Putamen (tissue), 1 donor: ENCODE measurements at regions not wholly inside any gene's neighbourhood (a gene's known extent, or its start where the extent isn't known, plus 50 kb on each side); places are given as distances from the start of the nearest gene placed in this dataset.

ENCODE experiments used
- DNase-seq: peaks from one replicate; pipeline ENCODE4 v3.0.0-alpha.2; 2016; ENCODE audit warnings: low spot score

GRCh38 chr12:43015090-43015737 is 425.7 kb upstream of the PRICKLE1 start:
- DNase-seq, result no peak

- DNase-seq, result no peak
Observed at GRCh38 chr12:43011383-43011926, 421.9 kb upstream of the PRICKLE1 start.

GRCh38 chr12:43009846-43010240 is 420.3 kb upstream of the PRICKLE1 start:
- DNase-seq, result no peak

- no peak for DNase-seq
Observed at GRCh38 chr12:43008953-43009845, 419.7 kb upstream of the PRICKLE1 start.

GRCh38 chr12:43004908-43005307 is 415.4 kb upstream of the PRICKLE1 start:
- no peak for DNase-seq

GRCh38 chr12:43004141-43004540 is 414.6 kb upstream of the PRICKLE1 start:
- no peak for DNase-seq

GRCh38 chr12:42996869-42997431 is 407.4 kb upstream of the PRICKLE1 start:
- DNase-seq, result no peak

GRCh38 chr12:42992826-42993225 is 403.3 kb upstream of the PRICKLE1 start:
- DNase-seq, result no peak

- no peak for DNase-seq
Observed at GRCh38 chr12:42990387-42990786, 400.8 kb upstream of the PRICKLE1 start.

GRCh38 chr12:42987216-42987650 is 397.7 kb upstream of the PRICKLE1 start:
- DNase-seq, result no peak

GRCh38 chr12:42985506-42985905 is 396.0 kb upstream of the PRICKLE1 start:
- no peak for DNase-seq

GRCh38 chr12:42982828-42983227 is 393.3 kb upstream of the PRICKLE1 start:
- no peak for DNase-seq

GRCh38 chr12:42981379-42981778 is 391.8 kb upstream of the PRICKLE1 start:
- no peak for DNase-seq

- DNase-seq, result no peak
Observed at GRCh38 chr12:42980441-42980840, 390.9 kb upstream of the PRICKLE1 start.

GRCh38 chr12:42979746-42980145 is 390.2 kb upstream of the PRICKLE1 start:
- DNase-seq, result no peak

- no peak for DNase-seq
Observed at GRCh38 chr12:42978708-42979107, 389.2 kb upstream of the PRICKLE1 start.

- DNase-seq, result no peak
Observed at GRCh38 chr12:42977451-42978230, 388.1 kb upstream of the PRICKLE1 start.

GRCh38 chr12:42976620-42977019 is 387.1 kb upstream of the PRICKLE1 start:
- DNase-seq, result no peak

- no peak for DNase-seq
Observed at GRCh38 chr12:42976122-42976521, 386.6 kb upstream of the PRICKLE1 start.

- DNase-seq, result no peak
Observed at GRCh38 chr12:42969355-42969754, 379.8 kb upstream of the PRICKLE1 start.

- no peak for DNase-seq
Observed at GRCh38 chr12:42968426-42968825, 378.9 kb upstream of the PRICKLE1 start.

GRCh38 chr12:42967850-42968249 is 378.3 kb upstream of the PRICKLE1 start:
- DNase-seq, result no peak
